HCT116 (cell line): ENCODE measurements at regions not wholly inside any gene's neighbourhood (a gene's known extent, or its start where the extent isn't known, plus 50 kb on each side); places are given as distances from the start of the nearest gene placed in this dataset.

Source experiments
- ATAC-seq: fragments of 200-7000 bp; cut with Tn5 transposase; 2 replicates; pipeline ENCODE4 v1.9.1; 2020; ENCODE audit warnings: mild to moderate bottlenecking, moderate library complexity
- BruUV-seq: library from RNA; stranded (reverse); fragments of 400-500 nt; replicated peaks from 2 replicates; lab custom pipeline; 2021; lab: Mats Ljungman, UMichigan
- CTCF ChIA-PET: fragments of 300-600 bp; sonication (Branson Sonifier 250); formaldehyde crosslinking; loops from one replicate; lab custom pipeline; 2021; ENCODE audit warnings: antibody characterized with exemption; lab: Charles Lee
- POLR2A ChIA-PET: fragments of 300-600, 350-600 bp; sonication (Branson Sonifier 250); formaldehyde crosslinking; loops from one replicate; lab custom pipeline; 2021; ENCODE audit warnings: antibody characterized with exemption; lab: Charles Lee
- RAD21 ChIA-PET, 2 experiments: fragments of 300-600 bp; sonication (Branson Sonifier 250); formaldehyde crosslinking; loops; one replicate each; lab custom pipeline; 2023; ENCODE audit warnings: low total read pairs in 2 of 2; ENCODE audit not compliant: uncharacterized antibody in 2 of 2, unreplicated experiment in 2 of 2, low non-redundant PET in 1 of 2; lab: Charles Lee
- DNase-seq: peaks from one replicate; pipeline ENCODE4 v3.0.0-alpha.2; 2010; ENCODE audit warnings: low read depth, low spot score
- H2AFZ ChIP-seq: fragments of 200-600 bp; shearing (Covaris generic), sonication (generic); 2 replicates; pipeline ENCODE4 v1.6.1; 2017; ENCODE audit warnings: low read depth, mixed run types, mixed read lengths, antibody characterized with exemption, low read length; ENCODE audit not compliant: poor library complexity, severe bottlenecking
- H3K27ac ChIP-seq: 2 replicates; pipeline ENCODE4 v1.5.1; 2012; ENCODE audit warnings: low read depth, low read length
- H3K27me3 ChIP-seq: fragments of 200-600 bp; sonication (generic); 2 replicates; pipeline ENCODE4 v1.6.1; 2016; ENCODE audit warnings: mixed run types, low read length, mixed read lengths; ENCODE audit not compliant: insufficient read depth
- H3K36me3 ChIP-seq, 2 experiments: fragments of 200-500 bp in 1 of 2; fragments of 200-600 bp in 1 of 2; sonication (Bioruptor generic) in 1 of 2; sonication (generic) in 1 of 2; 2 replicates each; pipeline versions ENCODE4 v1.5.1 to v1.6.1; 2014 to 2016; ENCODE audit warnings: low read length in 2 of 2, inconsistent platforms in 1 of 2, mixed read lengths in 1 of 2, mixed run types in 1 of 2; ENCODE audit not compliant: insufficient read depth in 2 of 2, control insufficient read depth in 1 of 2
- H3K4me1 ChIP-seq, 2 experiments: fragments of 200-600 bp in 1 of 2; sonication (generic) in 1 of 2; 2 replicates each; pipeline versions ENCODE4 v1.5.1 to v1.6.1; 2012 to 2017; ENCODE audit warnings: low read length in 2 of 2, inconsistent platforms in 1 of 2, mild to moderate bottlenecking in 1 of 2, mixed read lengths in 1 of 2, mixed run types in 1 of 2, moderate library complexity in 1 of 2; ENCODE audit not compliant: insufficient read depth in 2 of 2, control insufficient read depth in 1 of 2
- H3K4me2 ChIP-seq: fragments of 200-600 bp; sonication (generic); 2 replicates; pipeline ENCODE4 v1.6.1; 2017; ENCODE audit warnings: mixed run types, low read length, mixed read lengths
- H3K4me3 ChIP-seq, 2 experiments: fragments of 200-600 bp in 1 of 2; sonication (generic) in 1 of 2; replicated peaks in 1 of 2; 2 replicates each; pipeline ENCODE4 v1.5.1; 2011 to 2016; ENCODE audit warnings: low read length in 2 of 2, control low read depth in 1 of 2, low read depth in 1 of 2, mild to moderate bottlenecking in 1 of 2, mixed read lengths in 1 of 2, mixed run types in 1 of 2
- H3K79me2 ChIP-seq: fragments of 200-600 bp; sonication (generic); 2 replicates; pipeline ENCODE4 v1.6.1; 2017; ENCODE audit warnings: mild to moderate bottlenecking, mixed run types, low read length, moderate library complexity, mixed read lengths; ENCODE audit not compliant: insufficient read depth
- H3K9ac ChIP-seq: fragments of 200-600 bp; sonication (generic); 2 replicates; pipeline ENCODE4 v1.6.1; 2016; ENCODE audit warnings: low read length, mixed read lengths
- H3K9me2 ChIP-seq: fragments of 200-600 bp; sonication (generic), shearing (Covaris generic); 2 replicates; pipeline ENCODE4 v1.6.1; 2017; ENCODE audit warnings: mixed run types, mild to moderate bottlenecking, moderate library complexity; ENCODE audit not compliant: insufficient read depth
- H3K9me3 ChIP-seq, 2 experiments: fragments of 200-500 bp in 1 of 2; fragments of 200-600 bp in 1 of 2; sonication (Bioruptor generic) in 1 of 2; sonication (generic) in 1 of 2; 2 replicates each; pipeline ENCODE4 v1.6.1; 2014 to 2017; ENCODE audit warnings: low read length in 2 of 2, mixed read lengths in 2 of 2, inconsistent platforms in 1 of 2, low read depth in 1 of 2, mild to moderate bottlenecking in 1 of 2, mixed run types in 1 of 2, moderate library complexity in 1 of 2; ENCODE audit not compliant: control insufficient read depth in 1 of 2, insufficient read depth in 1 of 2
- H4K20me1 ChIP-seq: fragments of 200-600 bp; sonication (generic), shearing (Covaris generic); 2 replicates; pipeline ENCODE4 v1.6.1; 2017; ENCODE audit warnings: mixed run types, mild to moderate bottlenecking, moderate library complexity; ENCODE audit not compliant: insufficient read depth
- CEBPB ChIP-seq: IDR thresholded peaks from 2 replicates; pipeline ENCODE4 v1.6.1; 2012; ENCODE audit warnings: low read depth
- CTCF ChIP-seq, 3 experiments: fragments of 200-600 bp in 1 of 3; sonication (generic) in 1 of 3; IDR thresholded peaks in 2 of 3; conservative IDR thresholded peaks in 1 of 3; 2 replicates each; pipeline ENCODE4 v1.5.1; 2012 to 2017; ENCODE audit warnings: low read depth in 2 of 3, low read length in 2 of 3, antibody characterized with exemption in 1 of 3, borderline replicate concordance in 1 of 3, control low read depth in 1 of 3, mild to moderate bottlenecking in 1 of 3, mixed read lengths in 1 of 3, mixed run types in 1 of 3, moderate library complexity in 1 of 3; ENCODE audit not compliant: insufficient read depth in 1 of 3
- ELF1 ChIP-seq: IDR thresholded peaks from 2 replicates; pipeline ENCODE4 v1.6.1; 2012; ENCODE audit warnings: low read depth, borderline replicate concordance
- EZH2 ChIP-seq: fragments of 200-600 bp; sonication (generic); IDR thresholded peaks from 2 replicates; pipeline ENCODE4 v1.6.1; 2017; ENCODE audit warnings: antibody characterized with exemption, mixed run types
- FOSL1 ChIP-seq: IDR thresholded peaks from 2 replicates; pipeline ENCODE4 v1.6.1; 2012; ENCODE audit warnings: low read depth
- POLR2A ChIP-seq: IDR thresholded peaks from 2 replicates; pipeline ENCODE4 v1.7.0; 2011; ENCODE audit warnings: borderline replicate concordance; ENCODE audit not compliant: insufficient read depth, insufficient read length; ENCODE audit errors: extremely low read depth
- POLR2AphosphoS5 ChIP-seq: IDR thresholded peaks from 2 replicates; pipeline ENCODE4 v1.6.1; 2011; ENCODE audit warnings: mild to moderate bottlenecking, low read depth, low read length, moderate library complexity
- RAD21 ChIP-seq: IDR thresholded peaks from 2 replicates; pipeline ENCODE4 v1.6.1; 2012; ENCODE audit warnings: low read depth, mild to moderate bottlenecking
- SIN3A ChIP-seq: IDR thresholded peaks from 2 replicates; pipeline ENCODE4 v1.6.1; 2012; ENCODE audit warnings: low read depth
- SP1 ChIP-seq: IDR thresholded peaks from 2 replicates; pipeline ENCODE4 v1.6.1; 2012; ENCODE audit warnings: low read depth
- SRF ChIP-seq: IDR thresholded peaks from 2 replicates; pipeline ENCODE4 v1.6.1; 2012; ENCODE audit warnings: low read depth
- TCF7L2 ChIP-seq: IDR thresholded peaks from 2 replicates; pipeline ENCODE4 v1.7.0; 2011; ENCODE audit warnings: borderline replicate concordance, inconsistent platforms; ENCODE audit not compliant: insufficient read depth, insufficient read length; ENCODE audit errors: extremely low read depth
- ZBTB33 ChIP-seq: IDR thresholded peaks from 2 replicates; pipeline ENCODE4 v1.6.1; 2011; ENCODE audit warnings: mild to moderate bottlenecking, low read length, moderate library complexity; ENCODE audit not compliant: insufficient replicate concordance; ENCODE audit errors: extremely low read depth
- intact Hi-C: fragments of 100-400 bp; cut with micrococcal nuclease; formaldehyde crosslinking; loops from 2 replicates; pipeline ENCODE4 v1.10.0; 2022

GRCh38 chr2:16121231-16121985, 181.1 kb downstream of the MYCN start:
- H3K9me3 ChIP-seq: no peaks in the 10 kb centered on the region
- H4K20me1 ChIP-seq: no peaks in the 10 kb centered on the region
- ChIA-PET RAD21 (no interaction called here), POLR2A (no interaction called here), CTCF (no interaction called here)
- H3K9me2 ChIP-seq: no peaks in the 10 kb centered on the region
- BruUV-seq: no TSS peak
- intact Hi-C loops: no loop called here
- DNase-seq (no peak), ATAC-seq (no peak)
- H3K36me3 ChIP-seq: no peaks in the 10 kb centered on the region
- no peak overlapping the region for H3K27ac ChIP-seq
- no peak overlapping the region for H3K4me2 ChIP-seq
- TF ChIP-seq POLR2A (no peak), CEBPB (no peak), POLR2AphosphoS5 (no peak), CTCF (IDR thresholded peaks at IDR 0.05 in 2 of 3, conservative IDR thresholded peaks at IDR 0.05 in 1 of 3; ENCODE audit: borderline replicate concordance in 1 of 3, insufficient read depth in 1 of 3, low read depth in 2 of 3, low read length in 2 of 3) (no peak), FOSL1 (no peak), SP1 (no peak), ZBTB33 (no peak), ELF1 (no peak), SIN3A (no peak), RAD21 (no peak), TCF7L2 (no peak), EZH2 (no peak), SRF (no peak)
- H3K27me3 ChIP-seq: no peaks in the 10 kb centered on the region
- no peak overlapping the region for H3K4me3 ChIP-seq
- no peaks in the 10 kb centered on the region for H3K4me1 ChIP-seq
- H3K9ac ChIP-seq: no peak overlapping the region
- no peaks in the 10 kb centered on the region for H3K79me2 ChIP-seq
- no peak overlapping the region for H2AFZ ChIP-seq
